DMS79 treated with DMSO at 0.1 percent for 48 hours (cell line): ENCODE measurements at regions not wholly inside any gene's neighbourhood (a gene's known extent, or its start where the extent isn't known, plus 50 kb on each side); places are given as distances from the start of the nearest gene placed in this dataset.
"Not testable (repeated sequence)": the region's sequence is repeated elsewhere in the genome, so short reads cannot be mapped to it uniquely, and the experiment has no call there.

Source experiments
- DNase-seq: peaks from one replicate; lab custom pipeline; 2025; lab: John Stamatoyannopoulos, UW

DNA sequence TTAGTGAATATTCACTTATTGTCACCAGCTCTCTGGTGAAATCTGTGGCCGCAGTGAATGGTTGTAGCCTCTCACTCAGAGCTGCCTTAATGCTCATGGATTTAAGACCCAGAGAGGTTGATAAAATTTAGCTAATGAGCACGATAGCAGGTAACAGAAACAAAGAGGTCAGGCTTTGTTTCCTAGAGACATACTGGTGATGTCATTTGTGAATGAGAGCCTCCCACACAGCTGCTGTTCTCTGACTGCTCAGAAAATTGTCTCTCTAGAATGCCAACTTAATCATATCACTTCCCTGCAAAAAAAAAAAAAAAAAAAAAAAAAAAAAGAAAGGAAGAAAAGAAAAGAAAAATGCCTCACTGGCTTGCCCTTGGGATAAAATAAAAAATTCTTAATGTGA, 411.7 kb upstream of the MYT1L start:
- peak; percentile 85 for DNase-seq

DNA sequence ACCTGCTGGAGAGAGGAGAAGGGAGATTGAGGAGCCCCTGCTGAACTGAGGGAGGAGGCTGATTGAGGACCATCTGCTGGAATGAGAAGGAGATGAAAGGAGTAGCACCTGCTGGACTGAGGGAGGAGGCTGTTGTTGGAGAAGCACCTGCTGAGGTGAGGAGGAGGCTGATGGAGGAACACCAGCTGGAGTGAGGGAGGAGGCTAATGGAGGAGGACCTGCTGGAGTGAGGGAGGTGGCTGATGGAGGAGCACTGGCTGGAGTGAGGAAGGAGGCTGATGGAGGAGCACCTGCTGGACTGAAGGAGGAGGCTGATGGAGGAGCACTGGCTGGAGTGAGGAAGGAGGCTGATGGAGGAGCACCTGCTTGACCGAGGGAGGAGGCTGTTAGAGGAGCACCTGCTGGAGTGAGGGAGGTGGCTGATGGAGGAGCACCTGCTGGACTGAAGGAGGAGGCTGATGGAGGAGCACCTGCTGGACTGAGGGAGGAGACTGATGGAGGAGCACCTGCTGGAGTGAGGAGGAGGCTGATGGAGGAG, 409.2 kb upstream of the MYT1L start:
- no peak for DNase-seq

GRCh38 chr2:2739231-2739795, 408.2 kb upstream of the MYT1L start:
- no peak for DNase-seq

DNA sequence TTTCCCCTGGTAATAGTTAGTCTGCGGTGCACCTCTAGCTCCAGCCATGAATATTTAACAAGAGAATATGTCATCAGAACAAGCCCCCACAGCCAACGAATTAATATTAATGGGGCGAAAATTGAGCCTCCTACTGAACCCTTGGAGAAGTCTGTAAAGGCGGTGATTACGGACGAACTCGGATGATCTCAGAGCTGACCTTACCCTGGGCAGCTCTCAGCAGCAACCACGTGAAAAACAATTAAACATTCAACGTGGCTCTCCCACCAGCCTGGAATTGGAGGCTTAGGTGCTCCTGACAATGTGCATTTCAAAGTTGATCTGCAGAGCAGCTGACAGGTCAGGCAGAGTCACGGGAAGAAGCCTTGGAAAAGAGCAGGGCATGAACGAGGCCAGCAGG, 407.6 kb upstream of the MYT1L start:
- no peak for DNase-seq

GRCh38 chr2:2738276-2738675, 407.2 kb upstream of the MYT1L start:
- no peak for DNase-seq

GRCh38 chr2:2735041-2735440, 404.0 kb upstream of the MYT1L start:
- DNase-seq = peak; percentile 35

DNA sequence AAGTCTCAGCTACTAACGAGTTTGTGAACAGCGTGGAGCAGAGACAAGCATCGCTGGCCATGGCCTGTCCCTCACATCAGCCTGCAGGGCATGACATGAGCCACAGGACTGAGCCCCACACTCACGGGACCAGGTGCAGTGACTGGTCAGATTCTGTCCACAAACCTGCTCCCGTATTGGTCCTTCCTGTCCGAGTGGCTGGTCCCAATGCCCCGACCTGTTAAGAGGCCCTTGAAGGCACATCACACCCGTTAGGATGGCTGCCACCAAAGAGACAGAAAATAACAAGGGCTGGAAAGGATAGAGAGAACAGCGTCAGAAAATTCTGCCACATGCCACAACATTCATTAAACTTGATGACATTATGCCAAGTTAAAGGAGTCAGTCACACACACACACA, 403.2 kb upstream of the MYT1L start:
- no peak for DNase-seq

- no peak for DNase-seq
Observed at GRCh38 chr2:2733818-2734217, 402.7 kb upstream of the MYT1L start.

GRCh38 chr2:2732331-2733119, 401.4 kb upstream of the MYT1L start:
- no peak for DNase-seq

GRCh38 chr2:2731816-2732284, 400.8 kb upstream of the MYT1L start:
- no peak for DNase-seq

DNA sequence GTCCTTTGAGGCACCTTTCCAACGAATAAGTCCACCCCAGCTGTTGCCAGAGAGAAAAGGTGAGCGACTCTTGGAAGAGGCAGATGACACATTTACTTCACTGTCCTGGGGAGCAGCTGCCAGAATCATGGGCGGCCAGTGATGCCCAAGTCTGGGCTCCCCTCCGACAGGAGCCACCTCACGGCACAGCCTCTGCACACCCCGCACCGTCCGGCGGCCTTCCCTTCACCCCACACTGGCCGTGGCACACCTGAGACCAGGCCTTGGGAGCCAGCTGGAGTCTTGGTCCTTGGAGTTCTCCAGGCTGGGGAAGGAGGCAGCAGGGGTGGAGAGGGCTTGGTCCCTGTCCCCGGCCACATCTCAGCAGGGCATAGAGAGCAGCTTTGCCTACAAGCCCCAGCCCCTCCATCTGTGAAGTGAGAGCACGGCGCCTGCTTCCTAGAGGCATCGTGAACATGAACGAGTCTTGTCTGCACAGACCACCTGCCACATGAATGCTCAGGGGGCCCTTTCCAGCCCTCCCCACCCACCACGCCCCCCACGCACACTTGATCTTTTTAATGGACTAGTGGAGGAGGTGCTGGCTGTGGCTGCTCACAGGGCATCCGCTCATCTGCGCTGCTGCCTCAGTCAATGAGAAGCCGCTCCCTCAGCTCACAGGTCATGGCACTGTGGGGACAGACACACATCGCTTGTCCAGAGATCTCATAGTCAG, 400.2 kb upstream of the MYT1L start:
- no peak for DNase-seq

GRCh38 chr2:2730301-2730833, 399.3 kb upstream of the MYT1L start:
- DNase-seq = no peak

DNA sequence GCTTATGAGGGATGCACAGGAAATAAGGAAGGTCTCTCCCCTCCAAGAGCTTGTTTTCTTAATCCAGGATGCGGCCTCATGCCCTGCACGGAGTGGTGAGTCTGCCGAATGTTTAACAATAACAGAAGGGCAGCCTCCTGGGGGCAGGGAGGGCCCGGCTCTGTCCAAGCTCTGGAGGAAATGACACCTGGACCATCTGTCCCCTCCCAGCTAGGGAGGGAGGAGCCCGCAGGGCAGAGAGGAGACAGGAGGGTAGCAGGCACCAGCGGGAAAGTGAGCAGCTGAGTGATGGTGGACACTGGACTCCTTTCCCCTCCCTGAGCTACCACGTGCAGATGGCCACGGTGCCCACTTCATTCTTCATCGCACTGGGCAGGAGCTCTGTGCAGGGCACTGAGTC, 398.2 kb upstream of the MYT1L start:
- DNase-seq = no peak

- no peak for DNase-seq
Observed at GRCh38 chr2:2728635-2729034, 397.6 kb upstream of the MYT1L start.

GRCh38 chr2:2727876-2728511, 396.9 kb upstream of the MYT1L start:
- DNase-seq = no peak

DNA sequence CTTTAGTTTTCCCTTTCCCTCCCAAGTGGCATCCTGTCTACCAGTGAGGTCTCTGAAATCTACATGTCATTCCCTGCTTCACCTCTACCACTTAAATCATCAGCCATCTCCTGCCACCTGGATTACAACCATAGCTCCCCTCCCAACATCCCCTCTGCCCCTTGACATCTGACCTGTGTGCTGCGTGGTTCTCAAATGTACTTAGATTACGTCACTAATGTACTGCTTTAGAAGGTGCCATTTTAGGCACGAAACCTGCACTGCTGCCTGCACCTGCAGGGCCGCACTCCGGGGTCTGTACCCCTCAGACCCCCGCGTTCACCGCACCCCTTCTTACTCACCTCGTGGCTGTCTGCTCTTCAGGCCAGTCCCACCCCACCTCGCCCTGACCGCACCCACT, 395.1 kb upstream of the MYT1L start:
- DNase-seq = no peak

- DNase-seq = no peak
Observed at GRCh38 chr2:2723064-2723463, 392.0 kb upstream of the MYT1L start.

GRCh38 chr2:2721296-2721835, 390.3 kb upstream of the MYT1L start:
- DNase-seq = no peak

DNA sequence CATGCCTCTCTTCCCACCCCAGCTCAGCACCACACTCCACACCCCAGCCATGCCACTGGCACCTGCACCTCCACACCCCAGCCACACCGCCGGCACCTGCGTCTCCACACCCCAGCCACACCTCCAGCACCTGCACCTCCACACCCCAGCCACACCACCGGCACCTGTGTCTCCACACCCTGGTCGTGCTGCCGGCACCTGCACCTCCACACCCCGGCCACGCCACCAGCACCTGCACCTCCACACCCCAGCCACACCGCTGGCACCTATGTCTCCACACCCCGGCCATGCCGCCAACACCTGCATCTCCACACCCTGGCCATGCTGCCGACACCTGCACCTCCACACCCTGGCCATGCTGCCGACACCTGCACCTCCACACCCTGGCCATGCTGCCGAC, 389.7 kb upstream of the MYT1L start:
- not testable (repeated sequence) for DNase-seq

GRCh38 chr2:2720351-2720750, 389.3 kb upstream of the MYT1L start:
- no peak for DNase-seq

- DNase-seq = no peak
Observed at GRCh38 chr2:2719781-2720180, 388.7 kb upstream of the MYT1L start.

GRCh38 chr2:2719015-2719414, 387.9 kb upstream of the MYT1L start:
- DNase-seq = no peak
